PC-3 (cell line): ENCODE measurements at regions not wholly inside any gene's neighbourhood (a gene's known extent, or its start where the extent isn't known, plus 50 kb on each side); places are given as distances from the start of the nearest gene placed in this dataset.

Experiments
- ATAC-seq: fragments of 200-7000 bp; cut with Tn5 transposase; 2 replicates; pipeline ENCODE4 v1.9.1; 2020; ENCODE audit warnings: mild to moderate bottlenecking, moderate library complexity
- BruUV-seq: library from RNA; stranded (reverse); fragments of 400-500 nt; replicated peaks from 2 replicates; lab custom pipeline; 2021; lab: Mats Ljungman, UMichigan
- CTCF ChIA-PET: fragments of 300-600 bp; sonication (Branson Sonifier 250); formaldehyde crosslinking; loops from one replicate; lab custom pipeline; 2022; ENCODE audit warnings: antibody characterized with exemption; lab: Charles Lee
- POLR2A ChIA-PET: fragments of 300-600 bp; sonication (Branson Sonifier 250); formaldehyde crosslinking; loops from one replicate; lab custom pipeline; 2022; ENCODE audit warnings: antibody characterized with exemption; ENCODE audit not compliant: unreplicated experiment; lab: Charles Lee
- DNase-seq: peaks from one replicate; pipeline ENCODE4 v3.0.0-alpha.2; 2015
- H2AFZ ChIP-seq: fragments of 300-600 bp; sonication (generic); 2 replicates; pipeline ENCODE4 v1.6.0; 2016; ENCODE audit warnings: antibody characterized with exemption, low read length
- H3F3A ChIP-seq: fragments of 300-600 bp; sonication (generic); one replicate; pipeline ENCODE4 v1.6.0; 2017; ENCODE audit warnings: antibody characterized with exemption, low read length, control low read depth, mild to moderate bottlenecking; ENCODE audit not compliant: unreplicated experiment
- H3K27ac ChIP-seq: fragments of 300-600 bp; sonication (generic); 2 replicates; pipeline ENCODE4 v1.5.1; 2016; ENCODE audit warnings: mild to moderate bottlenecking, low read length
- H3K27me3 ChIP-seq: fragments of 300-600 bp; sonication (generic); 2 replicates; pipeline ENCODE4 v1.6.1; 2016; ENCODE audit warnings: low read length, mixed read lengths
- H3K36me3 ChIP-seq: fragments of 300-600 bp; sonication (generic); 2 replicates; pipeline ENCODE4 v1.6.1; 2016; ENCODE audit warnings: low read depth, mixed run types, low read length, mixed read lengths
- H3K4me1 ChIP-seq: fragments of 300-600 bp; sonication (generic); 2 replicates; pipeline ENCODE4 v1.5.1; 2016; ENCODE audit warnings: low read length; ENCODE audit not compliant: insufficient read depth
- H3K4me2 ChIP-seq: fragments of 300-600 bp; sonication (generic); 2 replicates; pipeline ENCODE4 v1.6.0; 2016; ENCODE audit warnings: low read length
- H3K4me3 ChIP-seq: fragments of 300-600 bp; sonication (generic); 2 replicates; pipeline ENCODE4 v1.5.1; 2016; ENCODE audit warnings: mild to moderate bottlenecking, low read length, mixed read lengths
- H3K79me2 ChIP-seq: fragments of 300-600 bp; sonication (generic); 2 replicates; pipeline ENCODE4 v1.6.1; 2017; ENCODE audit warnings: low read length, mixed read lengths
- H3K9ac ChIP-seq: fragments of 300-600 bp; sonication (generic); 2 replicates; pipeline ENCODE4 v1.6.0; 2016; ENCODE audit warnings: mild to moderate bottlenecking, low read length
- H3K9me2 ChIP-seq: fragments of 300-600 bp; sonication (generic); replicated peaks from 2 replicates; pipeline ENCODE4 v1.6.1; 2016; ENCODE audit warnings: mixed run types, low read length, mixed read lengths
- H3K9me3 ChIP-seq: fragments of 300-600 bp; sonication (generic); 2 replicates; pipeline ENCODE4 v1.6.1; 2016; ENCODE audit warnings: low read length, mixed read lengths
- H4K20me1 ChIP-seq: fragments of 300-600 bp; sonication (generic); 2 replicates; pipeline ENCODE4 v1.6.1; 2016; ENCODE audit warnings: low read length, mixed read lengths
- EZH2 ChIP-seq: fragments of 300-600 bp; sonication (generic); IDR thresholded peaks from one replicate; pipeline ENCODE4 v1.6.1; 2017; ENCODE audit warnings: antibody characterized with exemption, mild to moderate bottlenecking, low read length; ENCODE audit not compliant: unreplicated experiment
- EZH2phosphoT487 ChIP-seq: fragments of 300-600 bp; sonication (generic); IDR thresholded peaks from 2 replicates; pipeline ENCODE4 v1.6.1; 2018; ENCODE audit warnings: mild to moderate bottlenecking, antibody characterized with exemption, low read length, borderline replicate concordance
- intact Hi-C: fragments of 100-400 bp; cut with micrococcal nuclease; formaldehyde crosslinking; loops from 2 replicates; pipeline ENCODE4 v1.9.0; 2023
- TF ChIP-seq, protein P1 (sequence below): fragments of 300-600 bp; sonication (generic); conservative IDR thresholded peaks from 2 replicates; pipeline ENCODE4 v1.5.1; 2017; ENCODE audit warnings: antibody characterized with exemption, low read depth, mild to moderate bottlenecking, low read length

DNA sequence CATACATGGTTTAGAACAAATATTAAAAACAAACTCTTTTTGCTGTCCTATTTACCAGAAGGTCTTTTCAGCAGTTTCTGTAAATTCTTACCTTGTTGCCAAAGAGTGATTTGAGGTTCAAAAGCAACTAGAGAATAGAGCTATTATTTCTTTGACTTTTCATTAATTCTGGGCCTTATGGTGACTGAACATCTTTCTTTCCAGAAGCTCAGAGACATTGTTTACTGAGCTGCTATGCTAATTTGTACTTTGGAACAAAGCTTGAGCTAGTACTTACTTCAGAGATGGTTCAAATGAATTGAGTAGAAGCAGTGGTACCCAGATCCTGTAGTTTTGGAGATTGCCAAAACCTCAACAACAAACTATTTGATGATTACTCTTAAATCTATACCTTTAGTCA lies 331.2 kb downstream of the SPRY2 start:
- ATAC-seq (no peak), DNase-seq (no peak)
- Histone ChIP-seq H3K27me3 (no peaks in the 10 kb centered on the region), H3K4me3 (no peak overlapping the region), H3K36me3 (no peaks in the 10 kb centered on the region), H3F3A (no peaks in the 10 kb centered on the region), H3K4me1 (peaks cover 9% of the 10 kb centered on the region; the same call in 1 of the 2 replicates), H3K27ac (no peak overlapping the region), H3K9me2 (no peaks in the 10 kb centered on the region), H3K79me2 (no peaks in the 10 kb centered on the region), H4K20me1 (no peaks in the 10 kb centered on the region), H3K9me3 (no peaks in the 10 kb centered on the region), H3K9ac (no peak overlapping the region), H3K4me2 (no peak overlapping the region), H2AFZ (no peak overlapping the region)
- TF ChIP-seq, protein P1, sequence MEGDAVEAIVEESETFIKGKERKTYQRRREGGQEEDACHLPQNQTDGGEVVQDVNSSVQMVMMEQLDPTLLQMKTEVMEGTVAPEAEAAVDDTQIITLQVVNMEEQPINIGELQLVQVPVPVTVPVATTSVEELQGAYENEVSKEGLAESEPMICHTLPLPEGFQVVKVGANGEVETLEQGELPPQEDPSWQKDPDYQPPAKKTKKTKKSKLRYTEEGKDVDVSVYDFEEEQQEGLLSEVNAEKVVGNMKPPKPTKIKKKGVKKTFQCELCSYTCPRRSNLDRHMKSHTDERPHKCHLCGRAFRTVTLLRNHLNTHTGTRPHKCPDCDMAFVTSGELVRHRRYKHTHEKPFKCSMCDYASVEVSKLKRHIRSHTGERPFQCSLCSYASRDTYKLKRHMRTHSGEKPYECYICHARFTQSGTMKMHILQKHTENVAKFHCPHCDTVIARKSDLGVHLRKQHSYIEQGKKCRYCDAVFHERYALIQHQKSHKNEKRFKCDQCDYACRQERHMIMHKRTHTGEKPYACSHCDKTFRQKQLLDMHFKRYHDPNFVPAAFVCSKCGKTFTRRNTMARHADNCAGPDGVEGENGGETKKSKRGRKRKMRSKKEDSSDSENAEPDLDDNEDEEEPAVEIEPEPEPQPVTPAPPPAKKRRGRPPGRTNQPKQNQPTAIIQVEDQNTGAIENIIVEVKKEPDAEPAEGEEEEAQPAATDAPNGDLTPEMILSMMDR: no peak
- TF ChIP-seq EZH2phosphoT487: no peak
- TF ChIP-seq EZH2: no peak
- intact Hi-C loops: no loop called here
- CTCF ChIA-PET: no interaction called here
- no TSS peak for BruUV-seq
- POLR2A ChIA-PET: no interaction called here

DNA sequence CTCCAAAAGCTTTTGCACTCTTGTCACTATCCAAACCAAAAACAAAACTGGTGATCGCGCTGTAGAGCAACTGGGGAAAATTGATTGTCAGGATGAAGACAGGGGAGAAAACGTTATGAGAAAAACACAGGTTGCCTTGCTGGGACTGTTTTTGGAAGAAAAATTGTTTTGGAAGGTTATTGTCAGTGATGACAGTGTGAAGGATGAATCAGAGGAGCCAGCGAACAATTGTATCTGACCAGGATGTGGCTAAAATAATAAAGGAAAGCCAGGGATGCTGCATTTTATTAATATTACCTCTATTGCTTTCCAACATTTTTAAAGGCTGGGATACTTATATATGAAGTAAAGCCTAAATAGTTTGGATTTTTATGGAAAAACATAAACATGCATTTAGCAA lies 334.0 kb downstream of the SPRY2 start:
- H3K36me3 ChIP-seq: no peaks in the 10 kb centered on the region
- BruUV-seq: no TSS peak
- H2AFZ ChIP-seq: no peak overlapping the region
- TF ChIP-seq EZH2: no peak
- TF ChIP-seq, protein P1: no peak
- no peak for TF ChIP-seq EZH2phosphoT487
- no peaks in the 10 kb centered on the region for H3K9me3 ChIP-seq
- intact Hi-C loops: no loop called here
- H3K4me2 ChIP-seq: no peak overlapping the region
- no peak overlapping the region for H3K9ac ChIP-seq
- H3K9me2 ChIP-seq: no peaks in the 10 kb centered on the region
- H3K27ac ChIP-seq: no peak overlapping the region
- H3K4me3 ChIP-seq: no peak overlapping the region
- ATAC-seq: no peak
- H3K79me2 ChIP-seq: no peaks in the 10 kb centered on the region
- H3K4me1 ChIP-seq: peaks cover 3% of the 10 kb centered on the region; the same call in 1 of the 2 replicates
- DNase-seq: no peak
- ChIA-PET POLR2A (no interaction called here), CTCF (no interaction called here)
- no peaks in the 10 kb centered on the region for H3K27me3 ChIP-seq
- H3F3A ChIP-seq: no peaks in the 10 kb centered on the region
- no peaks in the 10 kb centered on the region for H4K20me1 ChIP-seq

DNA sequence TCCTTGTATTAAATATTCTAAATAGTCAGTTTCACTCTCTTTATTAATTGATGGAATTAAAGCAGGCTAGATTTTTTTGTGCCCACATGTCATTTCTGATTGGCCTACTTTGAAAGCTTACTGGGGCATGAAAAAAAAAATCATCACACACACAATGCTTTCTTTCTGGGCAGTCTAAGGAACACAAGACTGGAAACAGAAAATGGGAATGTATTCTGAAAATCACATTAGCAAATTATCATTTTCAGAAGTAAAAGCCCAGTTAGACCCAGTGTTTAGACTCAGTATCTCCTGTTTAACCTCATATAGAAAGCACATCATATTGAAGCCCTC lies 339.4 kb downstream of the SPRY2 start:
- Histone ChIP-seq H2AFZ (no peak overlapping the region), H3K9me2 (no peaks in the 10 kb centered on the region), H3K9ac (no peak overlapping the region), H3K36me3 (no peaks in the 10 kb centered on the region), H3F3A (no peaks in the 10 kb centered on the region), H3K4me3 (no peak overlapping the region), H3K4me2 (no peak overlapping the region), H3K27me3 (no peaks in the 10 kb centered on the region), H3K79me2 (no peaks in the 10 kb centered on the region), H4K20me1 (no peaks in the 10 kb centered on the region), H3K9me3 (no peaks in the 10 kb centered on the region), H3K27ac (no peak overlapping the region), H3K4me1 (no peaks in the 10 kb centered on the region)
- ChIA-PET CTCF (no interaction called here), POLR2A (no interaction called here)
- no peak for TF ChIP-seq EZH2phosphoT487
- TF ChIP-seq, protein P1: no peak
- no peak for TF ChIP-seq EZH2
- intact Hi-C loops: no loop called here
- ATAC-seq (no peak), DNase-seq (no peak)
- BruUV-seq: no TSS peak
